Liver (tissue), 3 donors: ENCODE measurements at regions not wholly inside any gene's neighbourhood (a gene's known extent, or its start where the extent isn't known, plus 50 kb on each side); places are given as distances from the start of the nearest gene placed in this dataset.

Experiments
- CTCF ChIP-seq: fragments of 150-350 bp; IDR thresholded peaks from 2 replicates; pipeline ENCODE4 v1.5.1; 2017; ENCODE audit warnings: improper control_type of control experiment, low read depth, low read length; ENCODE audit not compliant: missing input control
- EGR1 ChIP-seq, 2 donors: IDR thresholded peaks; 2 replicates each; pipeline ENCODE4 v1.6.1; 2016 to 2018; ENCODE audit warnings: antibody characterized with exemption in 2 of 2, low read depth in 2 of 2
- GABPA ChIP-seq, 2 donors: IDR thresholded peaks in 1 of 2; conservative IDR thresholded peaks in 1 of 2; 2 replicates each; pipeline ENCODE4 v1.6.1; 2016; ENCODE audit warnings: antibody characterized with exemption in 2 of 2, mild to moderate bottlenecking in 1 of 2, moderate library complexity in 1 of 2
- HNF4G ChIP-seq: IDR thresholded peaks from 2 replicates; pipeline ENCODE4 v1.6.1; 2016; ENCODE audit warnings: antibody characterized with exemption
- JUND ChIP-seq, 2 donors: IDR thresholded peaks; 2 replicates each; pipeline ENCODE4 v1.6.1; 2016; ENCODE audit warnings: antibody characterized with exemption in 2 of 2
- MAX ChIP-seq: IDR thresholded peaks from 2 replicates; pipeline ENCODE4 v1.6.1; 2016; ENCODE audit warnings: antibody characterized with exemption
- RAD21 ChIP-seq, 2 donors: IDR thresholded peaks; 2 replicates each; pipeline ENCODE4 v1.6.1; 2016; ENCODE audit warnings: antibody characterized with exemption in 2 of 2, mild to moderate bottlenecking in 2 of 2
- REST ChIP-seq: IDR thresholded peaks from 2 replicates; pipeline ENCODE4 v1.6.1; 2016; ENCODE audit warnings: antibody characterized with exemption, mild to moderate bottlenecking
- RXRA ChIP-seq, 2 donors: IDR thresholded peaks; 2 replicates each; pipeline ENCODE4 v1.6.1; 2017 to 2018; ENCODE audit warnings: antibody characterized with exemption in 2 of 2, mild to moderate bottlenecking in 1 of 2
- SP1 ChIP-seq: IDR thresholded peaks from 2 replicates; pipeline ENCODE4 v1.6.1; 2018; ENCODE audit warnings: antibody characterized with exemption, mild to moderate bottlenecking
- TAF1 ChIP-seq: conservative IDR thresholded peaks from 2 replicates; pipeline ENCODE4 v1.6.1; 2016; ENCODE audit warnings: antibody characterized with exemption, mild to moderate bottlenecking
- YY1 ChIP-seq: IDR thresholded peaks from 2 replicates; pipeline ENCODE4 v1.6.1; 2016; ENCODE audit warnings: antibody characterized with exemption, mild to moderate bottlenecking
- TF ChIP-seq, protein P1 (sequence below): IDR thresholded peaks from 2 replicates; pipeline ENCODE4 v1.6.1; 2016; ENCODE audit warnings: antibody characterized with exemption
- TF ChIP-seq, protein P2 (sequence below): IDR thresholded peaks from 2 replicates; pipeline ENCODE4 v1.6.1; 2016; ENCODE audit warnings: antibody characterized with exemption
- donor health status: healthy.
- donor health status: healthy.

- TF ChIP-seq RAD21 (IDR thresholded peaks at IDR 0.05): no peak
- no peak for TF ChIP-seq CTCF
- TF ChIP-seq REST: no peak
- TF ChIP-seq, protein P1, sequence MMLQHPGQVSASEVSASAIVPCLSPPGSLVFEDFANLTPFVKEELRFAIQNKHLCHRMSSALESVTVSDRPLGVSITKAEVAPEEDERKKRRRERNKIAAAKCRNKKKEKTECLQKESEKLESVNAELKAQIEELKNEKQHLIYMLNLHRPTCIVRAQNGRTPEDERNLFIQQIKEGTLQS: no peak
- TF ChIP-seq, protein P2, sequence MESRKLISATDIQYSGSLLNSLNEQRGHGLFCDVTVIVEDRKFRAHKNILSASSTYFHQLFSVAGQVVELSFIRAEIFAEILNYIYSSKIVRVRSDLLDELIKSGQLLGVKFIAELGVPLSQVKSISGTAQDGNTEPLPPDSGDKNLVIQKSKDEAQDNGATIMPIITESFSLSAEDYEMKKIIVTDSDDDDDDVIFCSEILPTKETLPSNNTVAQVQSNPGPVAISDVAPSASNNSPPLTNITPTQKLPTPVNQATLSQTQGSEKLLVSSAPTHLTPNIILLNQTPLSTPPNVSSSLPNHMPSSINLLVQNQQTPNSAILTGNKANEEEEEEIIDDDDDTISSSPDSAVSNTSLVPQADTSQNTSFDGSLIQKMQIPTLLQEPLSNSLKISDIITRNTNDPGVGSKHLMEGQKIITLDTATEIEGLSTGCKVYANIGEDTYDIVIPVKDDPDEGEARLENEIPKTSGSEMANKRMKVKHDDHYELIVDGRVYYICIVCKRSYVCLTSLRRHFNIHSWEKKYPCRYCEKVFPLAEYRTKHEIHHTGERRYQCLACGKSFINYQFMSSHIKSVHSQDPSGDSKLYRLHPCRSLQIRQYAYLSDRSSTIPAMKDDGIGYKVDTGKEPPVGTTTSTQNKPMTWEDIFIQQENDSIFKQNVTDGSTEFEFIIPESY: no peak
- no peak for TF ChIP-seq MAX
- no peak for TF ChIP-seq GABPA (IDR thresholded peaks at IDR 0.05 in 1 of 2, conservative IDR thresholded peaks at IDR 0.05 in 1 of 2)
- no peak for TF ChIP-seq EGR1 (IDR thresholded peaks at IDR 0.05; ENCODE audit: low read depth in 2 of 2)
- TF ChIP-seq YY1: no peak
- no peak for TF ChIP-seq RXRA (IDR thresholded peaks at IDR 0.05)
- no peak for TF ChIP-seq SP1
- TF ChIP-seq TAF1: no peak
- TF ChIP-seq JUND (IDR thresholded peaks at IDR 0.05): no peak
- TF ChIP-seq HNF4G: no peak
Measured at GRCh38 chr1:25113086-25113485, 119.2 kb downstream of the SYF2 start.
